ENCODE measurements at regions not wholly inside any gene's neighbourhood (a gene's known extent, or its start where the extent isn't known, plus 50 kb on each side); places are given as distances from the start of the nearest gene placed in this dataset.

DNA sequence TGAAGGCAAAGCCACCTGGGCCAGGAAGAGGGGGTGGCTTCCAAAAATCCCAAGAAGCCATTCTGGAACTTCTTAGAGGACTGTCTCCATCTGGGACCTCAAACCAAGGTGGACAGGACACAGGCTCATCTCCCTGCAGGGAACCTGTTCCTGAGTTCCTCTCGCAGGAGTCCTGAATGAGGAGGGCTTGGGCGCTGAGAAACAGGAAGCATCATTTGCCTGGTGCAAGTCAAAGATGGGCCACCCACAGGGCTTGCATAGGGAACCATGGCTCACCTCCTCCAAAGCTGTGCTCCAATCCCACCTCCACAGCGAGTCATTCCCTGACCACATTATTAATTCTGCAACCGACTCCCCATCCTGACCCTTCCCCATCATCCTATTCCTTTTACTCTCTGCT lies 55.0 kb upstream of the RPL38 start:
- no peak for DNase-seq (ENCODE audit: low spot score)

DNA sequence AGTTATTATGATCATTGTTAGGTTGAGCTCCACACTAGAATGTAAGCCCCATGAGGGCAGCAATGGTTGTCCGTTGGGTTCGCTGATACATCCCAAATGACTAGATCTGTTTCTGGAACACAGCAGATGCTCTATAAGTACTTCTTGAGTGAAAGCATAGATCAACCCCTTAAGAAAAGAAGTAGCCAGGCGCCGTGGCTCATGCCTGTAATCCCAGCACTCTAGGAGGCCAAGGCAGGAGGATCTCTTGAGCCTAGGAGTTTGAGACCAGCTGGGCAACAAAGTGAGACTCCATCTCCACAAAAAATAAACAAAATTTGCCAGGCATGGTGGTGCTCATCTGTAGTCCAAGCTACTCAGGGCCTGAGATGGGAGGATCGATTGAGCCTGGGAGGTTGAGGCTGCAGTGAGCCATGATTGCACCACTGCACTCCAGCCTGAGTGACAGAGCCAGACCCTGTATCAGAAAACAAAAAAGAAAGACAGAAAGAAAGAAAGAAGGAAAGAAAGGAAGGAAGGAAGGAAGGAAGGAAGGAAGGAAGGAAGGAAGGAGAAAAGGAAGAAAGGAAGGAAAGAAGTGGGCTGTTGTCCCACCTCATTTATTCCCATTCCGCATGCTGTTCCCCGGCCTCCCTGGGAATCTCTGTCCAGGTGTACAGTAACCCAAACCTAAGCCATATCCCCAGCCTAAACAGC lies 54.4 kb upstream of the RPL38 start:
- no peak for DNase-seq (ENCODE audit: low spot score)
- TF ChIP-seq, protein P1, sequence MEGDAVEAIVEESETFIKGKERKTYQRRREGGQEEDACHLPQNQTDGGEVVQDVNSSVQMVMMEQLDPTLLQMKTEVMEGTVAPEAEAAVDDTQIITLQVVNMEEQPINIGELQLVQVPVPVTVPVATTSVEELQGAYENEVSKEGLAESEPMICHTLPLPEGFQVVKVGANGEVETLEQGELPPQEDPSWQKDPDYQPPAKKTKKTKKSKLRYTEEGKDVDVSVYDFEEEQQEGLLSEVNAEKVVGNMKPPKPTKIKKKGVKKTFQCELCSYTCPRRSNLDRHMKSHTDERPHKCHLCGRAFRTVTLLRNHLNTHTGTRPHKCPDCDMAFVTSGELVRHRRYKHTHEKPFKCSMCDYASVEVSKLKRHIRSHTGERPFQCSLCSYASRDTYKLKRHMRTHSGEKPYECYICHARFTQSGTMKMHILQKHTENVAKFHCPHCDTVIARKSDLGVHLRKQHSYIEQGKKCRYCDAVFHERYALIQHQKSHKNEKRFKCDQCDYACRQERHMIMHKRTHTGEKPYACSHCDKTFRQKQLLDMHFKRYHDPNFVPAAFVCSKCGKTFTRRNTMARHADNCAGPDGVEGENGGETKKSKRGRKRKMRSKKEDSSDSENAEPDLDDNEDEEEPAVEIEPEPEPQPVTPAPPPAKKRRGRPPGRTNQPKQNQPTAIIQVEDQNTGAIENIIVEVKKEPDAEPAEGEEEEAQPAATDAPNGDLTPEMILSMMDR (IDR thresholded peaks at IDR 0.05; ENCODE audit: extremely low read depth, missing control alignments) = no peak

More for the DNA sequence above, 55.0 kb upstream of the RPL38 start:
- TF ChIP-seq, protein P1 (IDR thresholded peaks at IDR 0.05; ENCODE audit: extremely low read depth, missing control alignments) = no peak

DNA sequence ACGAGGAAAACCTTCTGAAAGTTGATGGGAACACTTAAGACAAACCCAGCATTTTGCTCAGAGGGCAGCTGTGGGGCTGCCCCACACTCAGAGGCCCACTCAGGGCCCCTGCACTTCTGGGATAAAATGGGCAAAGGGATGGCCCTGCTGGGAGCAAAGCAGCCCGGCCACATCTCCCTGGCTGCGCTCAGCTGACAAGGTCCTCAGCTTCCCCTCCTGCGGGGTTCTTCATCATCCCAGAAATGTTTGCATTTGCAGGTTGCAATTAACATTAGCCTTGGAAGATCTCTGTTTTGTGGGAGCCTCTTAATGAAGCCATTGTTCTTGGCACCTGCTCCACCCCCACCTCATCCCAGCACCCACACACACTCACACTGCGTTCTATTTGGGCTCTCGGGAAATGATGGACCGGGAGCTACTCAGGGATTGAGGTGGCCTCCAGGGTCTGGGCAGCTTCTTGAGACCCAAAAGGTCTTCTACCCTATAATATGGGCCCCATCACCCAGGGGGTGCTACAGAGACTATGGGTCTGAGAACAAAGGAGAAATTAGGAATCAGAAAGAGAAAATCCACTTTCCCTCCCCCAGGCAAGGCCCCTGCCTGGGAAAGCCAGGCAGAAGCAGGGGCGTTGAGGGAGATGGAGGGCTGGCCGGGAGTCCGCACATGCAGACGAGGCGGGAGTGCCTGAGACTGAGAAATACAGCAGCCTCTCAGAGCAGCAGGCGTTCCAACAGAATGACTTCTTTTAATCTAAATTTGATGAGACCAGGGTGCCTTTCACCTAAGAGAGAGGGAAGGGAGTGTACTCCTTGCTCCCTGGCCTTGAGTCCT lies 53.7 kb upstream of the RPL38 start:
- DNase-seq (ENCODE audit: low spot score) = no peak
- TF ChIP-seq, protein P1 (IDR thresholded peaks at IDR 0.05; ENCODE audit: extremely low read depth, missing control alignments) = no peak

DNA sequence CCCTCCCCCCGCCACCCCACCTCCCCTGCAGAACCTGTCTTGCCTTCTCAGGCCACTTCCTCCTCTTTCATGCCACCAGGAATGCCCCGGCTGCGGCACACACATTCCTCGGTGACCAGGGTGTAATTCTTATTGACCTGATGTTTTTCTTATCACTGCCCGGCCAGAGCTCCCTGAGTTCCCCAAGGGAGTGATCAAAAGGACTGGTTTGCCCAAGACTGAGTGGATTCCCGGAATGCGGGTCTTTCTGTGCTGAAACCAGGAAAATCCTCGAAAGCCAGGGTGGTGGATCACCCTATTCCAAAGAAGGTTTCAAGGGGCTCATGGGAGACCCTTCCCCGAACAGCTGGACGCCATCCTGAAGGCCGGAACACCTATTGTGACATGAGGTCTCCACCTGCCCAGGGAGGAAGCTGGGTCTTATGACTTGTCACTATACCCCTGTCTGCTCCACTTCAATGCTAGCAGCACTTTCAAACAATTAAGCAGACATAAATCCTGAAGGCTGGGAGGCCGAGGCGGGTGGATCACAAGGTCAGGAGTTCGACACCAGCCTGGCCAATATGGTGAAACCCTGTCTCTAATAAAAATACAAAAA lies 53.0 kb upstream of the RPL38 start:
- TF ChIP-seq, protein P1 (IDR thresholded peaks at IDR 0.05; ENCODE audit: extremely low read depth, missing control alignments) = no peak
- no peak for DNase-seq (ENCODE audit: low spot score)

DNA sequence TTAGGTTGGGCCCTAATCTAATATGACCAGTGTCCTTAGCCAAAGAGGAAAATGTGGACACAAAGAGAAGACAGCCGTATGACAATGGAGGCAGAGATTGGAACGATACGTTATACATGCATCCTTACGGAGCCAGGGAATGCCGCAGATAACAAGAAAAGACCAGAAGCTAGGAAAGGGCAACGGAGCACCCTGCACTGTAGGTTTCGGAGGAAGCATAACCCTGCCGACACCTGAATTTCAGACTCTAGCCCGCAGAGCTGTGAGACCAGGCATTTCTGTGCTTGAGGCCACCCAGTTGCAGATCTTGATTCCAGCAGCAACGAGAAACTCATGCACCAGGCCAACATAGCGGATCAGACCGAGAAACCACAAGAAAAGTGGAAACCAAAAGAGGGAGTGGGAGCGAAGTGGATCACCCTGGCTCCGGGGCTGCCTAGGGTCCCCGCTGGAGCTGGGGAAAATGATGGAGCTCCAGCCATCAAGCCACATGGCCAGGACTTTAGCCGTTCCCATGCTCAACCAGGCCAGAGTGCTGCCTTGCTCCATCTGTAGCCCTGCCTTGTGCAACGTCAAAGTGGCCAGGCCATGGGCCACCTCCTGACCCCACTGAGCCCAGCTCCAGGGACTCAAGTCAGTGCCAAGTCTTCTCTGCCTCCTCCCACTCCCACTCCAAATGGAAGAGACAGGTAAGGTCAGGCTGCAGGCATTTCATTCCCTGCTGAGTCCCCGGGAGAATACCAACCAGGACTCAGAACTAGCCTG lies 51.7 kb upstream of the RPL38 start:
- DNase-seq (ENCODE audit: low spot score) = no peak
- TF ChIP-seq, protein P1 (IDR thresholded peaks at IDR 0.05; ENCODE audit: extremely low read depth, missing control alignments) = no peak

DNA sequence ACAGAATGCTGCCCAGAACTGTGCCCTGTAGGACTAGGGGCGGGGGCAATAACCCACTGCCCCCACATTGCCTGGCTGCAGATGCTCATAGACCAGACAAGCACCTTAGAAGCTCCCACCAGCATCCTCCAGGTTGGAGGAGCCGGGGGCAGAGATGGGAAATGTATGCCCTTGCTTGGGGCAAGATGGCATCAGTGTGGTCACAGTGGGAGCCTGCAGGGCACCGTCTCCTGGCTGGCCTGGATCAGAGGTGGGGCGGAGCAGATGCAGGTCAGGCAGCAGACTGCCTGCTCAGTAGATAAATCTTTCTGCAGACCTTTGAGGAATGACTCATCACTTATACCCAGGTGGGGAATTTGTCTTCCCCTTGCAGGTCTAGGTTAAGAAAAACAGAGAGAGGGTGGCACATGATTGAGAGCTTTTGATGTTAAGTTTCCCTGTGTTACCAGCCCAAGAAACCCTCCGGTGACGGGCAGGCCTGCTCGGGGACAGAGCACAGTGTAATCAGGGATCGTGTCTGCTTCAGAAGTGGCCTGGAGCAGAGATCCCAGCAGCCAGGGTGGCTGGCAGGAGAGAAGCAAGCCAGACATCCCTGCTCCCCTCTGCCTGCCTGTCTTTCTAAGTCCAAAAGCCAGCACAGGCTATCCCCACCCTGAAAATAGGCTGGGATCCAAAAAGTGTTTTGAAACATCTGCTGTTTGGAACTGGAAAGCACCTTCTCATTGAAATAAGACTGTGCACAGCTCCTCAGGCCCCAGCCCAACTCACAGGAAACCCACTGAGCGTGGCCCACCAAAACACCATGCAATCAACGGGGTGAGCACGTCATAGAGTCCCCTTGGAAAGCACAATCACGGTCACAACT lies 50.7 kb upstream of the RPL38 start:
- TF ChIP-seq, protein P1 (IDR thresholded peaks at IDR 0.05; ENCODE audit: extremely low read depth, missing control alignments) = no peak
- no peak for DNase-seq (ENCODE audit: low spot score)

Measured in GM20000 (cell line).